GM12878 (cell line): ENCODE measurements at regions not wholly inside any gene's neighbourhood (a gene's known extent, or its start where the extent isn't known, plus 50 kb on each side); places are given as distances from the start of the nearest gene placed in this dataset.

Experiments
- ATAC-seq: fragments of 200-7000 bp; cut with Tn5 transposase; 3 replicates; pipeline ENCODE4 v1.9.1; 2020; ENCODE audit warnings: mild to moderate bottlenecking, moderate library complexity
- BruUV-seq: library from RNA; stranded (reverse); fragments of 400-500 nt; replicated peaks from 2 replicates; lab custom pipeline; 2021; lab: Mats Ljungman, UMichigan
- CTCF ChIA-PET: fragments of 300-600 bp; sonication (Branson Sonifier 250); formaldehyde crosslinking; extraction: SDS; loops from one replicate; lab custom pipeline; 2021; ENCODE audit warnings: inconsistent platforms; lab: Yijun Ruan, JAX
- POLR2A ChIA-PET: fragments of 350-600 bp; formaldehyde crosslinking; extraction: SDS; loops from one replicate; lab custom pipeline; 2021; ENCODE audit warnings: inconsistent platforms; lab: Charles Lee
- RAD21 ChIA-PET: fragments of 300-600 bp; sonication (Branson Sonifier 250); formaldehyde crosslinking; loops from one replicate; lab custom pipeline; 2023; ENCODE audit warnings: antibody characterized with exemption; ENCODE audit not compliant: unreplicated experiment; lab: Charles Lee
- SMC1A ChIA-PET: fragments of 300-600 bp; sonication (Branson Sonifier 250); formaldehyde crosslinking; loops from one replicate; lab custom pipeline; 2023; ENCODE audit not compliant: unreplicated experiment, uncharacterized antibody; lab: Charles Lee
- DNase-seq: peaks from one replicate; pipeline ENCODE4 v3.0.0-alpha.2; 2011; ENCODE audit warnings: low read depth, low spot score
- FAIRE-seq: peaks from 3 replicates; lab custom pipeline; 2011; peaks lifted over from hg19 to GRCh38; lab: Jason Lieb, UNC
- H2AFZ ChIP-seq: 2 replicates; pipeline ENCODE4 v1.6.0; 2011; ENCODE audit warnings: low read depth, low read length, control low read depth; ENCODE audit not compliant: control insufficient read depth
- H3K27ac ChIP-seq: 2 replicates; pipeline ENCODE4 v1.5.1; 2011; ENCODE audit warnings: control low read depth; ENCODE audit not compliant: control insufficient read depth, insufficient read depth
- H3K27me3 ChIP-seq, 2 experiments: replicated peaks in 1 of 2; 2 replicates each; pipeline versions ENCODE4 v1.6.0 to v1.6.1; 2011; ENCODE audit warnings: low read length in 1 of 2; ENCODE audit not compliant: control insufficient read depth in 2 of 2, insufficient read depth in 2 of 2
- H3K36me3 ChIP-seq, 2 experiments: 2 replicates each; pipeline ENCODE4 v1.5.1; 2011; ENCODE audit warnings: low read length in 1 of 2; ENCODE audit not compliant: control insufficient read depth in 2 of 2, insufficient read depth in 2 of 2
- H3K4me1 ChIP-seq: 2 replicates; pipeline ENCODE4 v1.6.1; 2011; ENCODE audit warnings: mild to moderate bottlenecking, low read length, moderate library complexity, mixed read lengths; ENCODE audit not compliant: control insufficient read depth, insufficient read depth
- H3K4me2 ChIP-seq: 2 replicates; pipeline ENCODE4 v1.6.0; 2011; ENCODE audit warnings: control low read depth; ENCODE audit not compliant: control insufficient read depth, insufficient read depth
- H3K4me3 ChIP-seq: fragments of 200-600 bp; sonication (generic); 2 replicates; pipeline ENCODE4 v1.5.1; 2016
- H3K79me2 ChIP-seq: 2 replicates; pipeline ENCODE4 v1.6.0; 2011; ENCODE audit warnings: low read length; ENCODE audit not compliant: control insufficient read depth, insufficient read depth
- H3K9ac ChIP-seq: 2 replicates; pipeline ENCODE4 v1.8.0; 2011; ENCODE audit warnings: low read length, control low read depth, mixed read lengths; ENCODE audit not compliant: control insufficient read depth, insufficient read depth
- H3K9me3 ChIP-seq: replicated peaks from 3 replicates; pipeline ENCODE4 v1.5.1; 2011; ENCODE audit warnings: mild to moderate bottlenecking, low read length; ENCODE audit not compliant: control insufficient read depth, insufficient read depth
- H4K20me1 ChIP-seq: 2 replicates; pipeline ENCODE4 v1.6.0; 2011; ENCODE audit not compliant: control insufficient read depth, insufficient read depth
- CBX3 ChIP-seq: fragments of 200-600 bp; sonication (generic); IDR thresholded peaks from 2 replicates; pipeline ENCODE4 v1.6.1; 2016; ENCODE audit warnings: low read depth, borderline replicate concordance
- CHD4 ChIP-seq: fragments of 200-600 bp; sonication (generic); IDR thresholded peaks from 2 replicates; pipeline ENCODE4 v1.6.1; 2016; ENCODE audit warnings: mild to moderate bottlenecking
- EED ChIP-seq: sonication (generic); IDR thresholded peaks from 2 replicates; pipeline ENCODE4 v1.6.1; 2016; ENCODE audit warnings: antibody characterized with exemption, low read depth
- FOXM1 ChIP-seq: IDR thresholded peaks from 2 replicates; pipeline ENCODE4 v1.6.1; 2012; ENCODE audit warnings: low read depth, mild to moderate bottlenecking, inconsistent platforms, low read length, moderate library complexity
- HDAC2 ChIP-seq: fragments of 200-600 bp; sonication (generic); IDR thresholded peaks from 2 replicates; pipeline ENCODE4 v1.6.1; 2017
- HDGF ChIP-seq: fragments of 450-650 bp; IDR thresholded peaks from 2 replicates; pipeline ENCODE4 v1.6.1; 2016; ENCODE audit warnings: antibody characterized with exemption
- IKZF2 ChIP-seq, 2 experiments: fragments of 450-650 bp; IDR thresholded peaks; 2 replicates each; pipeline ENCODE4 v1.6.1; 2017; ENCODE audit warnings: mild to moderate bottlenecking in 2 of 2, moderate library complexity in 2 of 2
- JUNB ChIP-seq: IDR thresholded peaks from 2 replicates; pipeline ENCODE4 v1.6.1; 2016; ENCODE audit warnings: antibody characterized with exemption, mild to moderate bottlenecking
- JUND ChIP-seq: IDR thresholded peaks from 2 replicates; pipeline ENCODE4 v1.6.1; 2012; ENCODE audit warnings: low read depth, mild to moderate bottlenecking, low read length, improper control_type of control experiment, moderate library complexity
- MEF2A ChIP-seq: IDR thresholded peaks from 2 replicates; pipeline ENCODE4 v1.6.1; 2011; ENCODE audit warnings: low read depth, mild to moderate bottlenecking, low read length, moderate library complexity; ENCODE audit not compliant: insufficient read depth
- MLLT1 ChIP-seq: fragments of 450-650 bp; IDR thresholded peaks from 2 replicates; pipeline ENCODE4 v1.6.1; 2016; ENCODE audit warnings: mild to moderate bottlenecking
- MTA3 ChIP-seq: IDR thresholded peaks from 2 replicates; pipeline ENCODE4 v1.6.1; 2012; ENCODE audit warnings: low read length, inconsistent platforms, borderline replicate concordance
- PBX3 ChIP-seq: IDR thresholded peaks from 2 replicates; pipeline ENCODE4 v1.6.1; 2011; ENCODE audit warnings: mild to moderate bottlenecking, low read depth, low read length, moderate library complexity; ENCODE audit not compliant: insufficient replicate concordance
- RBBP5 ChIP-seq: fragments of 200-600 bp; sonication (generic); conservative IDR thresholded peaks from 2 replicates; pipeline ENCODE4 v1.6.1; 2016
- RUNX3 ChIP-seq: IDR thresholded peaks from 2 replicates; pipeline ENCODE4 v1.6.1; 2012; ENCODE audit warnings: low read length, inconsistent platforms
- SIX5 ChIP-seq: IDR thresholded peaks from 2 replicates; pipeline ENCODE4 v1.6.1; 2011; ENCODE audit warnings: mild to moderate bottlenecking, low read depth, low read length, moderate library complexity; ENCODE audit not compliant: severe bottlenecking
- SMAD5 ChIP-seq: IDR thresholded peaks from 2 replicates; pipeline ENCODE4 v1.6.1; 2016; ENCODE audit warnings: antibody characterized with exemption, low read depth
- SRF ChIP-seq, 2 experiments: IDR thresholded peaks; 2 replicates each; pipeline ENCODE4 v1.6.1; 2011; ENCODE audit warnings: low read depth in 2 of 2, low read length in 2 of 2, mild to moderate bottlenecking in 1 of 2, moderate library complexity in 1 of 2
- TARDBP ChIP-seq: IDR thresholded peaks from 2 replicates; pipeline ENCODE4 v1.6.1; 2016; ENCODE audit warnings: borderline replicate concordance
- WRNIP1 ChIP-seq: IDR thresholded peaks from 2 replicates; pipeline ENCODE4 v1.6.1; 2011; ENCODE audit warnings: low read depth, low read length, improper control_type of control experiment, borderline replicate concordance
- ZNF687 ChIP-seq: fragments of 450-650 bp; IDR thresholded peaks from 2 replicates; pipeline ENCODE4 v1.6.1; 2017; ENCODE audit warnings: mild to moderate bottlenecking, moderate library complexity
- WGBS: methylation state at CpG from one replicate; pipeline ENCODE4 v1.1.6; 2016; ENCODE audit warnings: low lambda C conversion rate; ENCODE audit not compliant: insufficient replicate concordance, insufficient coverage; ENCODE audit errors: missing lambda C conversion rate; 5-methylcytosine and 5-hydroxymethylcytosine counted together
- in situ Hi-C: fragments of 300-500 bp; cut with MboI; formaldehyde crosslinking; loops from 9 replicates; pipeline ENCODE4 v1.14.3; 2018; ENCODE audit warnings: mixed read lengths
- intact Hi-C: fragments of 100-400 bp; cut with micrococcal nuclease; formaldehyde crosslinking; loops from one replicate; pipeline ENCODE4 v1.14.2; 2022; ENCODE audit not compliant: unreplicated experiment

GRCh38 chr15:38059665-38060064, 125.2 kb downstream of the TMCO5A start:
- CTCF ChIA-PET: interaction anchor here (0.5 to 3.7 kb wide), 8 partner anchors 9 to 648 kb away, joined by 3 to 18 read pairs (median 4); no protein-coding TSS in a partner anchor
- TF ChIP-seq IKZF2 (IDR thresholded peaks at IDR 0.05): no peak; a peak in 2 of 4 replicates
- no peak for TF ChIP-seq WRNIP1
- peak; percentile 82 for TF ChIP-seq JUNB
- TF ChIP-seq EED: no peak
- TF ChIP-seq JUND: no peak
- TF ChIP-seq HDGF: no peak
- TF ChIP-seq MEF2A: peak; percentile 67; the same call in 1 of the 2 replicates
- TF ChIP-seq CBX3: no peak
- TF ChIP-seq TARDBP: no peak
- TF ChIP-seq ZNF687: no peak
- TF ChIP-seq MTA3: no peak
- TF ChIP-seq SMAD5: no peak
- no peak for TF ChIP-seq RBBP5
- no peak for TF ChIP-seq PBX3
- TF ChIP-seq RUNX3: peak; percentile 68
- TF ChIP-seq SIX5: no peak
- no peak for TF ChIP-seq HDAC2
- TF ChIP-seq MLLT1: no peak
- TF ChIP-seq SRF (IDR thresholded peaks at IDR 0.05; ENCODE audit: low read depth in 2 of 2, low read length in 2 of 2): no peak
- TF ChIP-seq FOXM1: peak; percentile 67; the same call in 1 of the 2 replicates
- TF ChIP-seq CHD4: no peak

More at GRCh38 chr15:38059665-38060064, 125.2 kb downstream of the TMCO5A start:
- SMC1A ChIA-PET: interaction anchor here (0.8 to 5.5 kb wide), 14 partner anchors 9 to 328 kb away, joined by 3 to 44 read pairs (median 6); no protein-coding TSS in a partner anchor
- H3K4me2 ChIP-seq: no peak overlapping the region
- RAD21 ChIA-PET: interaction anchor here (1.0 to 2.9 kb wide), 6 partner anchors 9 to 193 kb away, joined by 3 to 18 read pairs (median 4); partner anchors contain the start of gene SPRED1
- H3K4me3 ChIP-seq: no peak overlapping the region
- no peaks in the 10 kb centered on the region for H4K20me1 ChIP-seq
- POLR2A ChIA-PET: interaction anchor here (0.8 to 2.1 kb wide), 4 partner anchors 24 to 105 kb away, joined by 3 to 7 read pairs (median 3); no protein-coding TSS in a partner anchor
- DNase-seq: no peak
- H3K36me3 ChIP-seq: no peaks in the 10 kb centered on the region
- H3K27ac ChIP-seq: no peak overlapping the region
- peaks cover 4% of the 10 kb centered on the region; the same call in 1 of the 2 replicates for H3K4me1 ChIP-seq
- intact Hi-C loops: loop anchor here (5.0 kb wide), 1 partner anchor 37 kb away; no protein-coding TSS in a partner anchor
- no peak overlapping the region for H2AFZ ChIP-seq
- H3K27me3 ChIP-seq: no peaks in the 10 kb centered on the region
- no peaks in the 10 kb centered on the region for H3K79me2 ChIP-seq
- peak; percentile 44 for ATAC-seq
- BruUV-seq: no TSS peak
- no peaks in the 10 kb centered on the region for H3K9me3 ChIP-seq
- in situ Hi-C loops: no loop called here
- no peak for FAIRE-seq
- H3K9ac ChIP-seq: no peak overlapping the region
- WGBS: 67% methylated on average over 1 of the region's 1 CpG
